GM23338 (cell line): ENCODE measurements at regions not wholly inside any gene's neighbourhood (a gene's known extent, or its start where the extent isn't known, plus 50 kb on each side); places are given as distances from the start of the nearest gene placed in this dataset.

ENCODE experiments used
- ATAC-seq: fragments of 200-7000 bp; cut with Tn5 transposase; 3 replicates; pipeline ENCODE4 v1.9.1; 2020
- DNase-seq: peaks from one replicate; pipeline ENCODE4 v3.0.0-alpha.2; 2015; ENCODE audit warnings: low spot score
- H2AFZ ChIP-seq: fragments of 200-600 bp; sonication (generic); 2 replicates; pipeline ENCODE4 v1.8.0; 2016; ENCODE audit warnings: antibody characterized with exemption, mild to moderate bottlenecking, moderate library complexity
- H3F3A ChIP-seq: fragments of 200-600 bp; sonication (generic); replicated peaks from 2 replicates; pipeline ENCODE4 v1.8.0; 2017; ENCODE audit warnings: antibody characterized with exemption, mixed run types, low read depth
- H3K27ac ChIP-seq: fragments of 200-600 bp; sonication (generic); 2 replicates; pipeline ENCODE4 v1.6.1; 2016; ENCODE audit warnings: low read depth
- H3K27me3 ChIP-seq: fragments of 200-600 bp; sonication (generic); 2 replicates; pipeline ENCODE4 v1.8.0; 2016; ENCODE audit warnings: mild to moderate bottlenecking, mixed run types, moderate library complexity; ENCODE audit not compliant: insufficient read depth
- H3K36me3 ChIP-seq: fragments of 200-600 bp; sonication (generic); 2 replicates; pipeline ENCODE4 v1.8.0; 2016; ENCODE audit warnings: mild to moderate bottlenecking; ENCODE audit not compliant: insufficient read depth
- H3K4me1 ChIP-seq: fragments of 200-600 bp; sonication (generic); 2 replicates; pipeline ENCODE4 v1.8.0; 2016; ENCODE audit warnings: mild to moderate bottlenecking, moderate library complexity; ENCODE audit not compliant: insufficient read depth
- H3K4me2 ChIP-seq: fragments of 200-600 bp; sonication (generic); 2 replicates; pipeline ENCODE4 v1.7.1; 2017; ENCODE audit warnings: mixed run types
- H3K4me3 ChIP-seq: fragments of 200-600 bp; sonication (generic); 2 replicates; pipeline ENCODE4 v1.6.1; 2016; ENCODE audit warnings: mixed run types
- H3K79me2 ChIP-seq: fragments of 200-600 bp; sonication (generic); replicated peaks from 2 replicates; pipeline ENCODE4 v1.8.0; 2017; ENCODE audit warnings: mild to moderate bottlenecking; ENCODE audit not compliant: insufficient read depth
- H3K9me2 ChIP-seq: fragments of 200-600 bp; sonication (generic); 2 replicates; pipeline ENCODE4 v1.8.0; 2017; ENCODE audit not compliant: insufficient read depth
- H4K20me1 ChIP-seq: fragments of 200-600 bp; sonication (generic); replicated peaks from 2 replicates; pipeline ENCODE4 v1.8.0; 2017; ENCODE audit warnings: mild to moderate bottlenecking; ENCODE audit not compliant: insufficient read depth
- H3K27ac Mint-ChIP-seq: 2 replicates; pipeline ENCODE4 v1.8.0; 2020; ENCODE audit warnings: inconsistent platforms, mild to moderate bottlenecking, moderate library complexity, mixed read lengths
- H3K27me3 Mint-ChIP-seq: 3 replicates; pipeline ENCODE4 v1.8.0; 2022; ENCODE audit warnings: low read depth, mild to moderate bottlenecking, moderate library complexity, mixed read lengths, inconsistent platforms; ENCODE audit not compliant: insufficient read depth, poor library complexity
- H3K36me3 Mint-ChIP-seq: 3 replicates; pipeline ENCODE4 v1.8.0; 2021; ENCODE audit warnings: low read depth, mild to moderate bottlenecking, inconsistent platforms, moderate library complexity, mixed read lengths
- H3K4me1 Mint-ChIP-seq: 3 replicates; pipeline ENCODE4 v1.8.0; 2020; ENCODE audit warnings: mild to moderate bottlenecking, inconsistent platforms, mixed read lengths
- H3K4me3 Mint-ChIP-seq: 3 replicates; pipeline ENCODE4 v1.8.0; 2021; ENCODE audit warnings: moderate library complexity, mild to moderate bottlenecking, inconsistent platforms, mixed read lengths
- H3K9me3 Mint-ChIP-seq: 3 replicates; pipeline ENCODE4 v1.8.0; 2020; ENCODE audit warnings: moderate library complexity, mild to moderate bottlenecking, inconsistent platforms, mixed read lengths
- CREB1 ChIP-seq: fragments of 250-450 bp; sonication (Bioruptor Pico); IDR thresholded peaks from 2 replicates; pipeline ENCODE4 v1.5.0; 2020; ENCODE audit warnings: low read depth, mild to moderate bottlenecking, moderate library complexity
- ETS1 ChIP-seq: IDR thresholded peaks from 2 replicates; pipeline ENCODE4 v1.6.1; 2016; ENCODE audit warnings: antibody characterized with exemption
- EZH2phosphoT487 ChIP-seq: fragments of 200-600 bp; sonication (generic); IDR thresholded peaks from one replicate; pipeline ENCODE4 v1.8.1; 2018; ENCODE audit warnings: antibody characterized with exemption; ENCODE audit not compliant: unreplicated experiment
- JUNB ChIP-seq: IDR thresholded peaks from one replicate; pipeline ENCODE4 v1.6.1; 2016; ENCODE audit warnings: antibody characterized with exemption; ENCODE audit not compliant: unreplicated experiment
- NANOG ChIP-seq: IDR thresholded peaks from 2 replicates; pipeline ENCODE4 v1.6.1; 2016; ENCODE audit warnings: antibody characterized with exemption, borderline replicate concordance
- POLR2AphosphoS5 ChIP-seq: IDR thresholded peaks from 2 replicates; pipeline ENCODE4 v1.6.1; 2016; ENCODE audit warnings: antibody characterized with exemption, low read depth
- REST ChIP-seq: IDR thresholded peaks from one replicate; pipeline ENCODE4 v1.6.1; 2018; ENCODE audit warnings: antibody characterized with exemption; ENCODE audit not compliant: unreplicated experiment
- STAT1 ChIP-seq: IDR thresholded peaks from one replicate; pipeline ENCODE4 v1.6.1; 2016; ENCODE audit warnings: antibody characterized with exemption; ENCODE audit not compliant: unreplicated experiment
- ZNF114 ChIP-seq: fragments of 250-450 bp; sonication (Bioruptor Pico); IDR thresholded peaks from 2 replicates; pipeline ENCODE4 v1.5.0; 2020; ENCODE audit warnings: mild to moderate bottlenecking, moderate library complexity
- ZNF331 ChIP-seq: fragments of 250-450 bp; sonication (Bioruptor Pico); IDR thresholded peaks from 2 replicates; pipeline ENCODE4 v1.5.0; 2020; ENCODE audit warnings: low read depth, mild to moderate bottlenecking, moderate library complexity
- ZNF462 ChIP-seq: fragments of 250-450 bp; sonication (Bioruptor Pico); IDR thresholded peaks from 2 replicates; pipeline ENCODE4 v1.5.0; 2020; ENCODE audit warnings: mild to moderate bottlenecking, moderate library complexity

GRCh38 chr16:85259115-85259831 lies 147.0 kb upstream of the CIBAR2 start:
- ATAC-seq (no peak), DNase-seq (no peak)
- Histone ChIP-seq H3K9me2 (no peaks in the 10 kb centered on the region), H3K4me2 (no peak overlapping the region), H3F3A (0 out of 2 replicates have a peak, but pooled peaks cover 2% of the 10 kb centered on the region), H4K20me1 (peaks cover 8% of the 10 kb centered on the region), H3K4me3 (no peak overlapping the region), H2AFZ (no peak overlapping the region), H3K36me3 (no peaks in the 10 kb centered on the region), H3K4me1 (no peaks in the 10 kb centered on the region), H3K27me3 (no peaks in the 10 kb centered on the region), H3K27ac (no peak overlapping the region), H3K79me2 (0 out of 2 replicates have a peak, but pooled peaks cover 1% of the 10 kb centered on the region)
- Mint-ChIP-seq H3K9me3 (no peaks in the 10 kb centered on the region), H3K36me3 (no peaks in the 10 kb centered on the region), H3K27ac (no peak overlapping the region), H3K4me1 (peaks cover 14% of the 10 kb centered on the region), H3K27me3 (peaks cover 7% of the 10 kb centered on the region), H3K4me3 (no peak overlapping the region)
- TF ChIP-seq ZNF462 (no peak), ETS1 (no peak), JUNB (no peak), POLR2AphosphoS5 (no peak), CREB1 (CRISPR knock-in tag) (no peak), NANOG (no peak), STAT1 (no peak), ZNF331 (CRISPR knock-in tag) (no peak), ZNF114 (no peak), REST (no peak), EZH2phosphoT487 (no peak)
